H9 (cell line): ENCODE measurements at regions not wholly inside any gene's neighbourhood (a gene's known extent, or its start where the extent isn't known, plus 50 kb on each side); places are given as distances from the start of the nearest gene placed in this dataset.

Source experiments
- DNase-seq: peaks from one replicate; pipeline ENCODE4 v3.0.0-alpha.2; 2017
- H2AFZ ChIP-seq: one replicate; pipeline ENCODE4 v1.6.1; 2013; ENCODE audit warnings: mild to moderate bottlenecking, low read length, control low read depth, moderate library complexity
- H2AK5ac ChIP-seq: 2 replicates; pipeline ENCODE4 v1.6.1; 2013; ENCODE audit warnings: low read length, control low read depth, mixed read lengths; ENCODE audit not compliant: insufficient read length
- H2BK120ac ChIP-seq: one replicate; pipeline ENCODE4 v1.6.1; 2013; ENCODE audit warnings: low read depth, mild to moderate bottlenecking, low read length, control low read depth, inconsistent platforms; ENCODE audit not compliant: poor library complexity, severe bottlenecking
- H2BK12ac ChIP-seq: 2 replicates; pipeline ENCODE4 v1.6.1; 2013; ENCODE audit warnings: low read length, control low read depth, mixed read lengths, low read depth; ENCODE audit not compliant: insufficient read length
- H2BK15ac ChIP-seq: 2 replicates; pipeline ENCODE4 v1.6.1; 2013; ENCODE audit warnings: low read depth, low read length, control low read depth
- H2BK20ac ChIP-seq: one replicate; pipeline ENCODE4 v1.6.1; 2013; ENCODE audit warnings: low read depth, mild to moderate bottlenecking, low read length, control low read depth, inconsistent platforms; ENCODE audit not compliant: poor library complexity, severe bottlenecking
- H2BK5ac ChIP-seq: 2 replicates; pipeline ENCODE4 v1.6.1; 2013; ENCODE audit warnings: low read length, control low read depth, mixed read lengths; ENCODE audit not compliant: insufficient read length
- H3K14ac ChIP-seq: 2 replicates; pipeline ENCODE4 v1.6.1; 2013; ENCODE audit warnings: low read length, control low read depth; ENCODE audit not compliant: insufficient read depth
- H3K18ac ChIP-seq: 2 replicates; pipeline ENCODE4 v1.6.1; 2013; ENCODE audit warnings: low read depth, mild to moderate bottlenecking, mixed read lengths, low read length, control low read depth; ENCODE audit not compliant: insufficient read length
- H3K23ac ChIP-seq: 2 replicates; pipeline ENCODE4 v1.6.1; 2013; ENCODE audit warnings: low read length, control low read depth, mixed read lengths, low read depth; ENCODE audit not compliant: insufficient read length
- H3K23me2 ChIP-seq: 2 replicates; pipeline ENCODE4 v1.6.1; 2013; ENCODE audit warnings: low read depth, mild to moderate bottlenecking, mixed read lengths, low read length, control low read depth; ENCODE audit not compliant: insufficient read length, poor library complexity, severe bottlenecking
- H3K27ac ChIP-seq: 2 replicates; pipeline ENCODE4 v1.5.1; 2013; ENCODE audit warnings: low read length, control low read depth, mixed read lengths, low read depth; ENCODE audit not compliant: insufficient read length
- H3K27me3 ChIP-seq: 2 replicates; pipeline ENCODE4 v1.6.1; 2013; ENCODE audit warnings: low read length, control low read depth, inconsistent platforms; ENCODE audit not compliant: insufficient read depth
- H3K4ac ChIP-seq: 2 replicates; pipeline ENCODE4 v1.6.1; 2013; ENCODE audit warnings: low read depth, mild to moderate bottlenecking, control low read depth, inconsistent platforms, low read length, moderate library complexity
- H3K4me1 ChIP-seq: 2 replicates; pipeline ENCODE4 v1.6.1; 2013; ENCODE audit warnings: low read length, control low read depth, inconsistent platforms; ENCODE audit not compliant: insufficient read depth
- H3K4me2 ChIP-seq: 2 replicates; pipeline ENCODE4 v1.6.1; 2013; ENCODE audit warnings: low read length, control low read depth, mixed read lengths; ENCODE audit not compliant: insufficient read length, insufficient read depth
- H3K56ac ChIP-seq: 2 replicates; pipeline ENCODE4 v1.6.1; 2013; ENCODE audit warnings: low read depth, mild to moderate bottlenecking, mixed read lengths, low read length, control low read depth; ENCODE audit not compliant: insufficient read length
- H3K79me1 ChIP-seq: 2 replicates; pipeline ENCODE4 v1.6.1; 2013; ENCODE audit warnings: low read depth, mild to moderate bottlenecking, moderate library complexity, low read length, control low read depth, inconsistent platforms; ENCODE audit not compliant: insufficient read depth, poor library complexity, severe bottlenecking
- H3K79me2 ChIP-seq: 2 replicates; pipeline ENCODE4 v1.6.1; 2013; ENCODE audit warnings: low read length, control low read depth, inconsistent platforms; ENCODE audit not compliant: insufficient read depth
- H3K9ac ChIP-seq: 2 replicates; pipeline ENCODE4 v1.6.1; 2013; ENCODE audit warnings: low read length, control low read depth, mixed read lengths; ENCODE audit not compliant: insufficient read length; ENCODE audit errors: extremely low read depth
- H3K9me3 ChIP-seq: one replicate; pipeline ENCODE4 v1.6.1; 2013; ENCODE audit warnings: low read depth, low read length, inconsistent platforms; ENCODE audit not compliant: control insufficient read depth
- H3T11ph ChIP-seq: one replicate; pipeline ENCODE4 v1.6.1; 2013; ENCODE audit warnings: mild to moderate bottlenecking, low read length, control low read depth, inconsistent platforms
- H4K20me1 ChIP-seq: one replicate; pipeline ENCODE4 v1.6.1; 2013; ENCODE audit not compliant: control insufficient read depth, insufficient read length, insufficient read depth
- H4K5ac ChIP-seq: 2 replicates; pipeline ENCODE4 v1.6.1; 2013; ENCODE audit warnings: low read depth, mild to moderate bottlenecking, mixed read lengths, low read length, control low read depth; ENCODE audit not compliant: insufficient read length
- H4K8ac ChIP-seq: replicated peaks from 2 replicates; pipeline ENCODE4 v1.6.1; 2013; ENCODE audit warnings: low read length, control low read depth, mixed read lengths, low read depth; ENCODE audit not compliant: insufficient read length
- H4K91ac ChIP-seq: 2 replicates; pipeline ENCODE4 v1.6.1; 2013; ENCODE audit warnings: low read depth, mild to moderate bottlenecking, moderate library complexity, mixed read lengths, low read length, control low read depth; ENCODE audit not compliant: insufficient read length
- H3K27ac Mint-ChIP-seq, 3 experiments: 2 replicates in 2 of 3; 3 replicates in 1 of 3; pipeline ENCODE4 v1.8.0; 2020 to 2021; ENCODE audit warnings: mixed read lengths in 3 of 3, mild to moderate bottlenecking in 1 of 3, moderate library complexity in 1 of 3
- H3K27me3 Mint-ChIP-seq: 2 replicates; pipeline ENCODE4 v1.8.0; 2021; ENCODE audit warnings: low read depth, mild to moderate bottlenecking, moderate library complexity, mixed read lengths
- H3K36me3 Mint-ChIP-seq, 3 experiments: 2 replicates in 2 of 3; 3 replicates in 1 of 3; pipeline ENCODE4 v1.8.0; 2020 to 2021; ENCODE audit warnings: low read depth in 3 of 3, mixed read lengths in 3 of 3; ENCODE audit not compliant: insufficient read depth in 1 of 3
- H3K4me1 Mint-ChIP-seq, 2 experiments: 2 replicates each; pipeline ENCODE4 v1.8.0; 2020; ENCODE audit warnings: mixed read lengths in 2 of 2
- H3K4me3 Mint-ChIP-seq, 2 experiments: 2 replicates in 1 of 2; 3 replicates in 1 of 2; pipeline ENCODE4 v1.8.0; 2020 to 2021; ENCODE audit warnings: mild to moderate bottlenecking in 2 of 2, mixed read lengths in 2 of 2, moderate library complexity in 1 of 2
- H3K9me3 Mint-ChIP-seq, 2 experiments: 2 replicates in 1 of 2; 3 replicates in 1 of 2; pipeline ENCODE4 v1.8.0; 2020; ENCODE audit warnings: mild to moderate bottlenecking in 2 of 2, mixed read lengths in 2 of 2, moderate library complexity in 1 of 2
- WGBS: extraction: QIAGEN DNeasy Blood & Tissue Kit; methylation state at CpG from one replicate; pipeline ENCODE4 v1.1.7; 2013; ENCODE audit warnings: missing lambda C conversion rate, low lambda C conversion rate, mixed read lengths; ENCODE audit not compliant: insufficient read length; ENCODE audit errors: extremely low coverage; 5-methylcytosine and 5-hydroxymethylcytosine counted together
- TF ChIP-seq, protein P1 (sequence below): fragments of 200-600 bp; sonication (generic); conservative IDR thresholded peaks from 3 replicates; pipeline ENCODE4 v1.8.0; 2021; ENCODE audit warnings: antibody characterized with exemption, mild to moderate bottlenecking

GRCh38 chr3:30474371-30474770 is 132.0 kb upstream of the TGFBR2 start:
- TF ChIP-seq, protein P1, sequence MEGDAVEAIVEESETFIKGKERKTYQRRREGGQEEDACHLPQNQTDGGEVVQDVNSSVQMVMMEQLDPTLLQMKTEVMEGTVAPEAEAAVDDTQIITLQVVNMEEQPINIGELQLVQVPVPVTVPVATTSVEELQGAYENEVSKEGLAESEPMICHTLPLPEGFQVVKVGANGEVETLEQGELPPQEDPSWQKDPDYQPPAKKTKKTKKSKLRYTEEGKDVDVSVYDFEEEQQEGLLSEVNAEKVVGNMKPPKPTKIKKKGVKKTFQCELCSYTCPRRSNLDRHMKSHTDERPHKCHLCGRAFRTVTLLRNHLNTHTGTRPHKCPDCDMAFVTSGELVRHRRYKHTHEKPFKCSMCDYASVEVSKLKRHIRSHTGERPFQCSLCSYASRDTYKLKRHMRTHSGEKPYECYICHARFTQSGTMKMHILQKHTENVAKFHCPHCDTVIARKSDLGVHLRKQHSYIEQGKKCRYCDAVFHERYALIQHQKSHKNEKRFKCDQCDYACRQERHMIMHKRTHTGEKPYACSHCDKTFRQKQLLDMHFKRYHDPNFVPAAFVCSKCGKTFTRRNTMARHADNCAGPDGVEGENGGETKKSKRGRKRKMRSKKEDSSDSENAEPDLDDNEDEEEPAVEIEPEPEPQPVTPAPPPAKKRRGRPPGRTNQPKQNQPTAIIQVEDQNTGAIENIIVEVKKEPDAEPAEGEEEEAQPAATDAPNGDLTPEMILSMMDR: no peak
- Histone ChIP-seq H2AK5ac (no peak overlapping the region), H3K4me2 (no peak overlapping the region), H4K91ac (no peak overlapping the region), H3K18ac (no peak overlapping the region), H3K79me2 (no peaks in the 10 kb centered on the region), H3K56ac (no peak overlapping the region), H3T11ph (no peak overlapping the region), H4K5ac (no peak overlapping the region), H3K9ac (no peak overlapping the region), H4K8ac (no peak overlapping the region), H3K4me1 (no peaks in the 10 kb centered on the region; the same call in 1 of the 2 replicates), H2BK15ac (no peak overlapping the region), H3K27me3 (no peaks in the 10 kb centered on the region), H2BK5ac (no peak overlapping the region), H3K14ac (no peak overlapping the region), H2BK12ac (no peak overlapping the region), H2BK20ac (no peak overlapping the region), H3K9me3 (no peaks in the 10 kb centered on the region), H2BK120ac (no peak overlapping the region), H3K23ac (no peak overlapping the region), H3K27ac (no peak overlapping the region), H2AFZ (no peak overlapping the region), H3K23me2 (no peaks in the 10 kb centered on the region), H4K20me1 (no peaks in the 10 kb centered on the region), H3K4ac (no peak overlapping the region), H3K79me1 (no peaks in the 10 kb centered on the region)
- WGBS: no CpG with 5 or more reads among the region's 1 CpG
- peaks cover 0 to 2% (median 1%) of the 10 kb centered on the region in 3 experiments; a peak in 3 of 7 replicates for H3K36me3 Mint-ChIP-seq
- no peak overlapping the region for H3K27ac Mint-ChIP-seq
- H3K9me3 Mint-ChIP-seq: peaks cover under 1 to 3% of the 10 kb centered on the region in 2 experiments; a peak in 4 of 5 replicates
- no peaks in the 10 kb centered on the region for H3K27me3 Mint-ChIP-seq
- no peak overlapping the region for H3K4me3 Mint-ChIP-seq
- peaks cover 0 to 2% of the 10 kb centered on the region in 2 experiments; a peak in 1 of 4 replicates for H3K4me1 Mint-ChIP-seq
- no peak for DNase-seq
